ENCODE measurements at regions not wholly inside any gene's neighbourhood (a gene's known extent, or its start where the extent isn't known, plus 50 kb on each side); places are given as distances from the start of the nearest gene placed in this dataset.

DNA sequence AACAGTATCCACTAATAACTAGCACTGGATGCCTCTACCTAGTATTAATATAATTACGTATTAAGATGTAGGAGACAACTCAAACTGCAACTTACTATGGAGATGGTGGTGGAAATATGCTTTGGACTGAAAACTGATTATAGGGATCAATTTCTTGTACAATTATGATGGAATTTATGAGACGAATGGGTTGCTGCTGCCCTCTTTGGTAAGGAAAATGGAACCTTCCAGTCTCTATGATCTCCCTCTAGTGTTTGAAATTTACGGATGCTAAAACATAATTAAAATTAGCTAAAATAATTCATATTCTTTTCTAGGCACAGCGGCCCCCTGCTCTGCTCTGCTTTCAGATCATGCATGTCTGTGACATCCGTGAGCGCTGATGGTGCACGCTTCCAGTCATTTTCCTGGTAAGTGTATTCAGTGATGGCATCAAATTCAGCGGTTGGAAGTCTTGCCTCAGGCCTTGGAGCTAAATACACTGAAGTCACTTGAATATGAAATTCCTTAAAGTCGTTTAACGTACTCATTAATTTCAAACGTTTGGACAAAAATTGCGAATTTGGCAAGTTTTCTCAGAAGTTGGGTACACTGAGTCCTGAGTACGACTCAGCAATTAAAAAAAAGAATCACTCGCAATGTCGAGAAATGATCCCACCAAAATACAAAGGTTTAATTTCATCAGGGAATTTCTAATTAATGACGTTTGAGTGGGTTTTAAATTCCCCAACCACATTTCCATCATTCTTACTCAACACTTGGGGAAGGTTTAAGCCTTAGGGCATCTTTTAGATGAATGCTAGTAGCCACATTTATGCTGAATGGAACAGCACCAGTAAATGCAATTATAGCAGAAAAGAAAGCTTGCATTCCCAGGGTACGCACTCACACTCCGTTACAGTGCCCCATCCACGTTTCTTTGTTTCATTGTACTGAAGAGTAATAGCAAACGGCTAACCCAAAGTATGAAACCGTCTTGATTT is 132.6 kb downstream of the NR2F2 start:
- TF ChIP-seq ZNF384 (IDR thresholded peaks at IDR 0.05) = no peak
- TF ChIP-seq, protein P1, sequence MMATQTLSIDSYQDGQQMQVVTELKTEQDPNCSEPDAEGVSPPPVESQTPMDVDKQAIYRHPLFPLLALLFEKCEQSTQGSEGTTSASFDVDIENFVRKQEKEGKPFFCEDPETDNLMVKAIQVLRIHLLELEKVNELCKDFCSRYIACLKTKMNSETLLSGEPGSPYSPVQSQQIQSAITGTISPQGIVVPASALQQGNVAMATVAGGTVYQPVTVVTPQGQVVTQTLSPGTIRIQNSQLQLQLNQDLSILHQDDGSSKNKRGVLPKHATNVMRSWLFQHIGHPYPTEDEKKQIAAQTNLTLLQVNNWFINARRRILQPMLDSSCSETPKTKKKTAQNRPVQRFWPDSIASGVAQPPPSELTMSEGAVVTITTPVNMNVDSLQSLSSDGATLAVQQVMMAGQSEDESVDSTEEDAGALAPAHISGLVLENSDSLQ (IDR thresholded peaks at IDR 0.05) = no peak
- no peak for TF ChIP-seq SUZ12 (IDR thresholded peaks at IDR 0.05)
- TF ChIP-seq FOXM1 (IDR thresholded peaks at IDR 0.05; ENCODE audit: borderline replicate concordance) = no peak
- no peak for TF ChIP-seq HDGF (IDR thresholded peaks at IDR 0.05; ENCODE audit: borderline replicate concordance)
- TF ChIP-seq SP1 (IDR thresholded peaks at IDR 0.05) = no peak
- TF ChIP-seq ARNT (IDR thresholded peaks at IDR 0.05) = no peak
- no peak for TF ChIP-seq FOXK2 (IDR thresholded peaks at IDR 0.05)
- no peak for TF ChIP-seq BHLHE40 (IDR thresholded peaks at IDR 0.05; ENCODE audit: borderline replicate concordance)

All from HEK293T (cell line).